UCSD-AML1 (cell line): ENCODE measurements at regions not wholly inside any gene's neighbourhood (a gene's known extent, or its start where the extent isn't known, plus 50 kb on each side); places are given as distances from the start of the nearest gene placed in this dataset.

Experiments
- DNase-seq: peaks from one replicate; lab custom pipeline; 2025; ENCODE audit not compliant: unreplicated experiment; lab: John Stamatoyannopoulos, UW

DNA sequence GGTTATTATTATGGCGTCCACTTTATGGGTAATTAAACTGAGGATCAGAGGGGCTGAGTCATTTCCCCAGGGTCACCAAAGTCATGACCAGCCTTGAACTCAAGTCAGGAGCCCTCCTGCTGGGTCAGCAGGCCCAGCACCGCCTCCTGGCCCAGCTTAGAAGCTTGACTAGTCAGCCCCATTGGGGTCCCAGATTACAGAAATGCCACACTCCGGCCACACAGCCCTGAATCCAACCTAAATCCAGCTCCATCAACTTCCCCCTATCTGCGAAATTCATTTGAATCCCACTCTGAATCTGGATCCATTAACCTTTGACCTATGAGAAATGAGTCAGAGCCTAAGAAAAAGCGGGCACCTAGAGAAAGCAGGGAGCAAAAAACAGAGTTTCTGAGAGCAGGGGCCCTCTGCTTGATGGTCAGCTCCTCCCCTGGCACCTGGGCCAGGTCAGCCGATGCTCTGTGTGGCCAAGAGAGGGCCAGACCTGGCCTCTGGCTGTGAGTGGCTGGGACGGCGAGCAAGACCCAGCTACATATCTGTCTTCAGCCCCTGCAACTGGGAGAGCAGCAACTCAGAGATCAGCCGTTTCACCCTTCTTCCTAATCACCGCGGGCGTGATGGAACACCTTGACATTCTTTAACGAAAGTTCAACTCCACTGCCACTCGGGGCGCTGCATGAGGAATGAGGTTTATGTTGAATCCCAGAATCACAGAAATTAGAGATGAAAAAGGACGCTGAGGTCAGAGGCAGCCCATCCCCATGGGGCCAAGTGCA, 196.1 kb downstream of the TRIM29 start:
- DNase-seq: no peak

DNA sequence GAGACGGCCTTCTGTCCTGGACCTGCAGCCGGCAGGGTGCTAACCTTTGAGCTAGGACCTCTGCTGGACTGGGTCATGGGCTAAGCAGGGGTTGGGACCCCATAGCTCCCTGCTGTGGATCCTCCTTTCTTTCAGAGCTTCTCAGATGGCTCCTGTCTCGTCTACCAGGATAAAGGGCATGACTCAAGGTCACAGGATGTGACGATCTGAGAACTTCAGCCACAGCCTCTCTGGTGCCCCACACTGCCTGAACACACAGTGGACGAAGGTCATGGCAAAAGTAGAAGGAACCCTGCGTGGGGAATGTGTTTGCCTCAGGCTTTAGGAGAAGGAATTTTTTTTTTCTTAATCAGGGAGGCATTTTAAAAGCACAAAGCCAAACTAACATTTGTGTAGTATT, 196.7 kb downstream of the TRIM29 start:
- no peak for DNase-seq

GRCh38 chr11:119940401-119940976, 197.4 kb downstream of the TRIM29 start:
- no peak for DNase-seq

GRCh38 chr11:119937412-119937811, 200.5 kb downstream of the TRIM29 start:
- DNase-seq: no peak

DNA sequence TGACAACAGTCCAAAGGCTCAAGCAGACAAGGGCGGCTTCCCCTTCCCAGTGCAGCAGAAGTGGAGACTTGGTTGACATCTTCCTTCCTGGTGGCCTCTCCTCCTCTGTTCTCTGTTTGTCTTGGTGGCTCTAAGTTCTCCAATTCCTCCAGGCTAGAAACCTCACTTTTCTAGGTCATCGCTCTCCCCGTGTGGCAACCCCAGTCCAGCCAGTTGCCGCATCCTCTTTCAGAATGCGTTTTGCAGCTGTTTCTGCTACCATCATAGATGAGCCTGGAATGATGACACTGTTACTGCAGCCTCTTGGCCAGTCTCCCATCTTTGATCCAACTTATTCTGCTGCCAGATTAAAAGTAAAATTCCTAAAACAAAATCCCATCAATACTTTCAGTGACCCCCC, 201.5 kb downstream of the TRIM29 start:
- no peak for DNase-seq

DNA sequence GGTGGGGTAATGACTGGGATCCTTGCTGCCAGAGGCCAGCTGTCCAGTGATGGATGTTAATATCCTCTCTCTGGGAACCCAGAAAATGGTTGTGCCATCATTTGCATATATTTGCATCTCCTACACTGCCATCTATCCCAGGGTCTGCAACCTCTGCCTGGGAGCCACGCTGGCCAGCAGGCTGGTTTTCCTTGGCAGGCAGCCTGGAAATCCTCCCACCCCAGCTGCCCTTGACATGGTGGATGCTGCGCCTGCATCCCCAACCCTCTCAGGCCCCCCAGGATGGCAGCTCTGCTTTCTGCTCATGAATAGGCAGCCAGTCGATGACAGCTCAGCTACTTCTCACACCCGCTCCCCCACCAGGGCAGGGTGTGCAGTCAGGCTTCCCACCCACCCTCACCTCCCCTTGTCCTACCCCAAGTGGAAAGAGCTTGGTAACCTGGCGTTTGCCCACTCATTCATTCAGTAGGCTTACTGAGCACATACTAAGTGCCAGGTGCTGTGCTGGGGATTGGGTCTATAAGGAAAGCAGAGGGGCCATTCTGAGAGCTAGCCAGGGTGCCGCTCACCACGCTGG, 202.5 kb downstream of the TRIM29 start:
- no peak for DNase-seq

GRCh38 chr11:119934866-119935265, 203.0 kb downstream of the TRIM29 start:
- DNase-seq: no peak

DNA sequence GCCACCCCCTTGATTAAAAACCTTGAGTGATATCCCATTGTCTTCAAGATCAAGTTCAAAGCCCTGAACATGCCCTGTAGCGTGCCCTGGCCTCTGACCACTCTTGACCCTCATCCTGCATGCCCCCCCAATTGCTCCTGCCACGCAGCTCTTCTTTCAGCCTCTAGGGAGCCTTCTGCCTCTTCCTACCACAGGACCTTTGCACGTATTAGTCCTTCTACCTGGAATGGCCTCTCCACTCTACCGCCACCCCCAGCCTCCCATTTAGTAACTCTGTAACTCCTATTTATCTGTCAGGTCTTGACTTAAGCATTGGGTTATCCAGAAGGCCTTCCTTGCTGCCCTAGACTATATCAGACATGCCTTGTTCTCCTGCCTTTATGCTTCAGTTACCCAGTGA, 203.6 kb downstream of the TRIM29 start:
- DNase-seq: no peak

DNA sequence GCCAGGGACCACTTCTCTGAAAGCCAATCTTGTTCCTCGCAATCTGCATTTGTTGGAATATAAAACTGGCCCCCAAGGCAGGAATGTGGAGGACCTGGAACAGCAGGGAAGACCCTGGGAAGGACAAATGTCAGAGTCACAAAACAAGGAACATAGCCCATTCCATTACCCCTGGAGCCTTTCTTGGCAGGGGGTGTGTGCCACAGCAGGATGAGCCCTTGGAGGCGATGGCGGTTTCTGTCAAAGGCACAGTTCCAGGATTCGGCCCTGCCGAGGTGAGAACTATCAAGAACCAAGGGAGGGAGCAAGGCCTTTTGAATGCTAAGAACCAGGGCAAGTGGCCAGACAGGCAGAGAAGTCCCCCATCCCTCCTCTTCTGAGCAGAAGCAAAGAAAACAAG, 204.3 kb downstream of the TRIM29 start:
- no peak for DNase-seq

DNA sequence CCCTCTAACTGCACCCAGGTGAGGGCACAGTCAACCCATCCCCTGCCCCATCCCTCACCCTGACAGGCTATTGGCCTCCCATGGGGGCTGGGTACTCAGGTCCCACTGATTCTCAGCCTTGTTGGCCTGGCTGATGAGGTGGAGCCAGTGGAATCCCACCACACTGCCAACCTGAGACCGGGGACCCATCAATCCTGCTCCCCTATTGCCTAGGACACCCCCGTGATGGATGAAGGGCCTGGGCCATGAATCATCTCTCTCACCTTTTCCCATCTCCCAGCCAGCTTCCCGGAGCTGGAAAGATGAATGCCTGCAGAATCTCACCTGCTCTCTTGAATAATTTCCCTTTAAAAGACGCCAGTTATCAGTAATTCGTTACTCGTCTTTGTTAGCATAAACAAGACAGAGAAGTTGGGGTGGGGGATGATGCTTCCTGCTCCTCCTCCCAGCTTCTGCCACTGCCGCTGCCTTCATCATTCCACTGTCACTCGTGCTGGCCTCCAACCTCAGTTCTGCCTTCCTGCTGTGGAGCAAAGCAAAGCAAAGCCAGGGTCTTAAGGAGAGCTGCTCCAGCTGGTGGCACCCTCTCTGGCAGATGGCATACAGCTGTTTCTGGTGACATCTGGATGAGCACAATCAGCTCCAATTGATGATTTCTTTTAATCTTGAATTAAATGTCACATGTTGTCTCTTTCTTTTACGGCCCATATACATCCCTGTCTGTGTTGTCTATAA, 204.0 kb upstream of the NECTIN1 start:
- no peak for DNase-seq

DNA sequence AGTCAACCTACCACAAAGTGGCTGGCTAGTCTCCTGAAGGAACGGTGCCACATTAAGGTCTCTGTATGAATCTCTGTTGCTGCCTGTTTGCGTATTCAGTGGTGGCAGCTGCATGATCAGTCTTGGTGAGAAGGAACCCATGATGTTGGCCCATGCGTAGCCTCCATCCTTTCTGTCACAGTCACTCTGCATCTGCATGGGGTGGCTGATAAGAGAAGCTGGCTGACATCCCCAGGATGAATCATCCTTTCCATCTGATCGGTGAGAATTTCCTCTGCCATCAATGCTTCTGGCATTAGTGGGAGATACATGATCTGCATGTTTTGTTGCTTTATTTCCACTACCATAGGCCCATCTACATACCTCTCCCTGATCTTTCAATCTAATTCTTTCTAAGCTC, 199.0 kb upstream of the NECTIN1 start:
- DNase-seq: no peak

DNA sequence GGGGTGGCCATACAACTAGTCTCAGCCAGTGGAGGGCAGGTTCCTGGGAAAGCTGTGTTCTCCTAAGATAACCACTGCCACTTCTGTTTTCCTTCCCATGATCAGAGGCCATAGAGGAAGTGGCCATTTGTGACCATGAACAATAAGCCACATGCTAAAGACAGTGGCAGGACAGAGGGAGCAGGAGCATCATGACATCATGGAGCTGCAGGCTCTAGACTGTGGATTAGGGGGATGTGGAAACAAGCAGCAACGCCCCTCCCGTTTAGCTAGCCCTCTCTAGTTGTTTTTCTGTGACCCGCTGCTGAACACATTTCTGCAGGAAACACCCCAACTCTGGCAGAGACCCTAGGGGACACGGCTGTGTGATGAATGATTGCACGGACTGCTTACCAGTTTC, 195.0 kb upstream of the NECTIN1 start:
- no peak for DNase-seq

- no peak for DNase-seq
Observed at GRCh38 chr11:119921571-119921970, 192.6 kb upstream of the NECTIN1 start.

GRCh38 chr11:119920666-119921387, 191.8 kb upstream of the NECTIN1 start:
- DNase-seq: no peak

GRCh38 chr11:119919656-119920055, 190.7 kb upstream of the NECTIN1 start:
- DNase-seq: no peak

- no peak for DNase-seq
Observed at GRCh38 chr11:119918347-119918746, 189.3 kb upstream of the NECTIN1 start.

GRCh38 chr11:119916568-119916967, 187.6 kb upstream of the NECTIN1 start:
- DNase-seq: no peak

- no peak for DNase-seq
Observed at GRCh38 chr11:119912229-119912628, 183.2 kb upstream of the NECTIN1 start.

GRCh38 chr11:119910650-119911049, 181.7 kb upstream of the NECTIN1 start:
- DNase-seq: no peak

GRCh38 chr11:119910051-119910450, 181.1 kb upstream of the NECTIN1 start:
- DNase-seq: no peak

- DNase-seq: no peak
Observed at GRCh38 chr11:119909495-119909894, 180.5 kb upstream of the NECTIN1 start.
